ENCODE measurements at regions not wholly inside any gene's neighbourhood (a gene's known extent, or its start where the extent isn't known, plus 50 kb on each side); places are given as distances from the start of the nearest gene placed in this dataset.

DNA sequence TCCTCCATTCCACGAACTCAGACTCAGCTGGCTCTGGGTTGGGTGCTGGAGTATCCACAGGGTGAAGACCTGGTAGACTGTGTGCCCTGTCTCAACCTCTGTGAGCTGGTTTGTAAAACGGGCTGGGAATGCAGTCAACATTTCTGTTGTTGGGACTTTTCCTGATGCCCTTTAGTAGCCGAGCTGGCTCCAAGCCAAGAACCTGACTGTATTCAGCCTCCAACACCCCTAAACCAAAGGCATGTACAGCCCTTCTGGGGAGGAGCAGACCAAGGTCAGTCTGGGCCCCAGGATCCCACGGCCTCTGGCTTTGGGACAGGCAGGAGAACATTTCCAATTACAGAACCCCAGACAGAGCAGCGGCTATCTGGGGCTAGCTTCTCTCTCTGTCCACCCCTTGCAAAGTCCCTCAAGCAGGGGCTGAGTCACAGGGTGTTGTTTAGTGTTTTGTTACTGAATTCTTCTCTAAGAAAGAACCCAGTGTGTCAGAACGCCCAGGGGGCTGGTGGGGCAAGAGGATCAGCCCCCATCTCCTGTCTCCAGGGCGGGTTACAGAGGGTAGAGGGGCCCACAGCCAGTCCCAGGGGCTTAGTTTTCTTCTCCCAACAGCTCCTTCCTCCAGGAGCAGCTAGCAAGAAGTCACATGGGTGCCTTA is 56.8 kb upstream of the SLC6A6 start:
- H3K4me3 Mint-ChIP-seq = no peak overlapping the region
- H3K9me3 Mint-ChIP-seq = no peaks in the 10 kb centered on the region
- H3K36me3 Mint-ChIP-seq = no peaks in the 10 kb centered on the region
- peaks cover 0 to 5% (median 0%) of the 10 kb centered on the region in 3 donors for H3K4me1 Mint-ChIP-seq
- H3K27ac Mint-ChIP-seq = no peak overlapping the region
- peaks cover 3% of the 10 kb centered on the region for H3K27me3 Mint-ChIP-seq

DNA sequence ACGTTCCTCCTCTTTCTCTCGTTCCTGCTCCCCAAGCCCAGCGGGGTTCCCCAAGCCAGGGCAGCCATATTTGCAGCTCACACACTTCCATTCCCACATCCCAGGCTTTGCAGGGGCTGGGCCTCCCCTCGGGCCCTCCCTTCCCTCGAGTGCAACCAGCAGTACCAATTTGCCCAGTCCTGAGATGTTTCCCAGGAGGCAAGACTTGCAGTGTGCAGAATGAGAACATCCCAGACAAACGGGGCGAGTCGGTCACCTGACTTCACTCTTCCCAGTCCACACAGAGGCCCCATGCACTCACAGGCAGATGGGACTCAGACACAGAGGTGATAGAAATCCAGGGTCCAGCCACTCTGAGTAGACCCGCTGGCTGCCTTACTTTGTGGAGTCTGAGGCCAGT is 56.2 kb upstream of the SLC6A6 start:
- H3K9me3 Mint-ChIP-seq = no peaks in the 10 kb centered on the region
- peaks cover 5% of the 10 kb centered on the region for H3K27me3 Mint-ChIP-seq
- H3K4me1 Mint-ChIP-seq = peaks cover 0 to 5% (median 0%) of the 10 kb centered on the region in 3 donors
- H3K36me3 Mint-ChIP-seq = no peaks in the 10 kb centered on the region
- H3K27ac Mint-ChIP-seq = no peak overlapping the region
- no peak overlapping the region for H3K4me3 Mint-ChIP-seq

DNA sequence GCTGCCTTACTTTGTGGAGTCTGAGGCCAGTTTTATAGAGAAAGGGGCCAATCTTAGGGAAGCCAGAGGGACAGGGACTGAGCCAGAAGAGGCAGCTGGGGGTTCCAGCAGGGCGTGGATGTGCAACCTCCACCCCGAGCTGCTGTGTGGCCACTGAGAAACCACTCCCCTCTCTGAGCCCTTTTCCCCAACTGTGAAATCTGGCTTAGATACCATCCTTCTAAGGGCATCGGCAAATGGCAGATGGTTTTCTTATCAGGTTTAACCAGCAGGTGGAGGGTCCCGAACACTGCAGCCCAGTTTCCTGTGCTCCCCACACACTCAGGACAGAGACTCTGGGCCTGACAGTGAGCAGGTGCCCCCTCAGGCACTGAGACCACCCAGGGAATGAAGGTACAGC is 55.8 kb upstream of the SLC6A6 start:
- Mint-ChIP-seq H3K9me3 (no peaks in the 10 kb centered on the region), H3K36me3 (no peaks in the 10 kb centered on the region), H3K27me3 (peaks cover 6% of the 10 kb centered on the region), H3K4me1 (peaks cover 0 to 5% (median 0%) of the 10 kb centered on the region in 3 donors), H3K4me3 (peak overlapping the region in 1 of 4 donors; percentile 23), H3K27ac (no peak overlapping the region)

DNA sequence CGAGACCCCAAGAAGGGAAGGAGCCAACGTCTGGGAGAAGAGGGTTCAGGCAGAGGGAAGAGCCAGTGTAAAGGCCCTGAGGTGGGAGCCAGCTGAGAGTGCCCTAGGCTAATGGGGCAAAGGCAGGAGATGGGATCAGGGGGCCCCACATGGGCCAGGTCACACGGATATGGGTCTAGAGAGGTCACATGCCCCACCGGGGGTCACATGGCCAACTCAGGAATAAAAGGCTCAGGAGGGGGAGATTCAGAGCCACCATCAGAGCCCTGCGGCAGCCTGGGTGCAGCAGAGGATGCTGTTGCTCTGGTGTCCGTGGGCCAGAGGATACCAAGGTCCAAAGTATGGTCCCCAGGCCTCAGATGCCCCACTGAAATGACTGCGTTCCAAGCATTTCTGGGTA is 55.3 kb upstream of the SLC6A6 start:
- Mint-ChIP-seq H3K4me3 (no peak overlapping the region), H3K27me3 (peaks cover 6% of the 10 kb centered on the region), H3K36me3 (no peaks in the 10 kb centered on the region), H3K27ac (no peak overlapping the region), H3K9me3 (no peaks in the 10 kb centered on the region), H3K4me1 (peaks cover 0 to 5% (median 0%) of the 10 kb centered on the region in 3 donors)

DNA sequence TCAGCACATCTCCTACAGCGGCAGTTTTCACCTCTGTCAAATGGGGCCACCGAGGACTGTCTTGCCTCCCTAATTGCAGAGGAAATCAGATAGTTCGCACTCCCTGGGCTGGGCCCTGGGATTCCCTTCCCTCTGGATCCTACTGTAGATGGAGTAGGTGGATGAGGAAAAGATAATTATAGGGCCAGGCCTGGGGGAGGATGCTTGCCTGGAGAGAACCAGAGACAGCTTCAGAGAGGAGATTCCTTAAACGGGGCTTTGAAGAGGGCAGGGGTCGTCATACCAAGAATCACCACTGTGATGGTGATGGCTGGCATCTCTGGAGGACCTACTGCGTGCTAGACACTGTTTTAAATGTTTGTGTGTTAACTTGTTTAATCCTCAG is 50.8 kb upstream of the SLC6A6 start:
- Mint-ChIP-seq H3K36me3 (no peaks in the 10 kb centered on the region), H3K4me3 (peak overlapping the region in 1 of 4 donors; percentile 76), H3K27me3 (peaks cover 5% of the 10 kb centered on the region), H3K4me1 (no peaks in the 10 kb centered on the region), H3K9me3 (no peaks in the 10 kb centered on the region), H3K27ac (no peak overlapping the region)

DNA sequence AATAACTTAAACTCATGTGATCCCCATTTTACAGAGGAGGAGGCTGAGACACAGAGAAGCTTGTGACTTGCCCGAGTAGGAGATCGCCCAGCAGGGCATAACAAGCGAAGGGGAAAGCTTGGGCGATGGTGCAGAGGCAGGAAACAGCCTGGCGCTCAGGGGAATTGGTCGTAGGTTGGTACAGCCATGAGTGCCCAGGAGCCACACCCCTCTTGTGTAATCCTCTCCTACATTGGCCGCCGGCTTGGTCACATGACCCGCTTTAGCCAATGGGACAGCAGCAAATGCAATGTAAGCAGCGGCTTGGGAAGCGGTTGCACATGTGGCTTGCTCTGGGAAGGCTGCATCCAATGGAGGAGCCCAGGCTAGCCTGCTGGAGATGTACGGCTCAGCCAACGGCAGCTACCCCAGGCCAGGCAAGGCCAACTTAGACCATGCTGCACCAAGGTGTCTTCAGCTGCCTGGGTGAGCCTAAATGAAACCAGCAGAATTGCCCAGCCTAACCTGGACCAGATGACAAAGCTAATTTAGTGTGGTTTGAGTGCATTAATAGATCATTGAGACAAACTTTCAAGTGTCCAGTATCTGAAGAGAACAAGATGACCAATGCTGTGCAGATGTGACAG is 50.3 kb upstream of the SLC6A6 start:
- H3K27ac Mint-ChIP-seq = no peak overlapping the region
- peaks cover 7% of the 10 kb centered on the region for H3K27me3 Mint-ChIP-seq
- peak overlapping the region in 2 of 4 donors; percentile 27 to 76 for H3K4me3 Mint-ChIP-seq
- H3K9me3 Mint-ChIP-seq = no peaks in the 10 kb centered on the region
- H3K4me1 Mint-ChIP-seq = no peaks in the 10 kb centered on the region
- H3K36me3 Mint-ChIP-seq = no peaks in the 10 kb centered on the region
